Left kidney (tissue), 1 donor: ENCODE measurements at regions not wholly inside any gene's neighbourhood (a gene's known extent, or its start where the extent isn't known, plus 50 kb on each side); places are given as distances from the start of the nearest gene placed in this dataset.
A peak's percentile ranks its signal among the peaks of the same experiment; 100 is the strongest.
"Not testable (repeated sequence)": the region's sequence is repeated elsewhere in the genome, so short reads cannot be mapped to it uniquely, and the experiment has no call there.

ENCODE experiments used
- DNase-seq: peaks from one replicate; pipeline ENCODE4 v3.0.0-alpha.2; 2013

GRCh38 chr10:16117305-16117695 is 257.0 kb upstream of the MINDY3 start:
- no peak for DNase-seq

GRCh38 chr10:16119445-16119844 is 259.1 kb upstream of the MINDY3 start:
- peak; percentile 1 for DNase-seq

- DNase-seq, result no peak
Observed at GRCh38 chr10:16120563-16120962, 260.3 kb upstream of the MINDY3 start.

- no peak for DNase-seq
Observed at GRCh38 chr10:16141499-16141898, 281.2 kb upstream of the MINDY3 start.

- no peak for DNase-seq
Observed at GRCh38 chr10:16146993-16147392, 286.7 kb upstream of the MINDY3 start.

- DNase-seq, result no peak
Observed at GRCh38 chr10:16155834-16156233, 281.0 kb upstream of the PTER start.

- DNase-seq, result no peak
Observed at GRCh38 chr10:16156681-16157080, 280.1 kb upstream of the PTER start.

GRCh38 chr10:16165067-16165466 is 271.7 kb upstream of the PTER start:
- not testable (repeated sequence) for DNase-seq

- no peak for DNase-seq
Observed at GRCh38 chr10:16182144-16182543, 254.7 kb upstream of the PTER start.

- no peak for DNase-seq
Observed at GRCh38 chr10:16182688-16183087, 254.1 kb upstream of the PTER start.

GRCh38 chr10:16184096-16184597 is 252.7 kb upstream of the PTER start:
- no peak for DNase-seq

GRCh38 chr10:16184906-16185305 is 251.9 kb upstream of the PTER start:
- DNase-seq, result no peak

GRCh38 chr10:16186564-16186963 is 250.2 kb upstream of the PTER start:
- DNase-seq, result no peak

GRCh38 chr10:16187161-16187560 is 249.6 kb upstream of the PTER start:
- DNase-seq, result no peak

GRCh38 chr10:16192337-16192736 is 244.5 kb upstream of the PTER start:
- no peak for DNase-seq

GRCh38 chr10:16193241-16193640 is 243.6 kb upstream of the PTER start:
- DNase-seq, result no peak

- no peak for DNase-seq
Observed at GRCh38 chr10:16195178-16195769, 241.5 kb upstream of the PTER start.

- DNase-seq, result no peak
Observed at GRCh38 chr10:16195894-16196293, 240.9 kb upstream of the PTER start.

- no peak for DNase-seq
Observed at GRCh38 chr10:16199216-16199615, 237.6 kb upstream of the PTER start.

GRCh38 chr10:16223618-16224017 is 213.2 kb upstream of the PTER start:
- not testable (repeated sequence) for DNase-seq

GRCh38 chr10:16227674-16228073 is 209.1 kb upstream of the PTER start:
- DNase-seq, result no peak

GRCh38 chr10:16231176-16231575 is 205.6 kb upstream of the PTER start:
- no peak for DNase-seq

- no peak for DNase-seq
Observed at GRCh38 chr10:16231734-16232435, 204.9 kb upstream of the PTER start.

GRCh38 chr10:16232441-16232840 is 204.4 kb upstream of the PTER start:
- no peak for DNase-seq
